ENCODE measurements at regions not wholly inside any gene's neighbourhood (a gene's known extent, or its start where the extent isn't known, plus 50 kb on each side); places are given as distances from the start of the nearest gene placed in this dataset.
"Not testable (repeated sequence)": the region's sequence is repeated elsewhere in the genome, so short reads cannot be mapped to it uniquely, and the experiment has no call there.

DNA sequence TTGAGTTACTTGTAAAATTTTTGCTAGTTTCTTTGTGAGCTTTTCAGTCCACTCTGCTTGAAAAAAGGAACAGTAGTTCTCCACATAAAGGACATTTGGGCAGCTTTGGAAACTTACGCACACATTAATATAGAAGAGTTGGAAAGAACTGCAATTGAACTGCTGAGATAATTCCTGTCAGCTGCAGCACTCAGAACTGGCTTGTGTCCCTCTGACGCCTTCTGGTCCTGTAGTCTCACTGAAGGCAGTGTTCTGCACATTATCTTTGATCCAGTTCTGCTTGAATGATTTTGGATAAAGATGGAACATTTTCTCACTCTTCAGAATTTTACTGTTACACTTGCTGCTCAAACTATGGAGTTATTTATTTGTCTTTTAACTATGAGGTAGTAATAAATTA, 901.9 kb downstream of the OTOL1 start:
- Histone ChIP-seq H3K4me3 (no peak overlapping the region), H2AFZ (ENCODE audit: control insufficient read depth, low read depth, low read length) (no peak overlapping the region), H3K27ac (ENCODE audit: control insufficient read depth, insufficient read depth) (no peak overlapping the region), H3K4me2 (ENCODE audit: control insufficient read depth, insufficient read depth) (no peak overlapping the region), H3K9ac (ENCODE audit: control insufficient read depth, insufficient read depth, low read length) (no peak overlapping the region), H3K4me1 (ENCODE audit: control insufficient read depth, insufficient read depth, low read length) (no peaks in the 10 kb centered on the region), H3K36me3 (ENCODE audit: control insufficient read depth in 2 of 2, insufficient read depth in 2 of 2, low read length in 1 of 2) (no peaks in the 10 kb centered on the region), H3K79me2 (ENCODE audit: control insufficient read depth, insufficient read depth, low read length) (no peaks in the 10 kb centered on the region), H4K20me1 (ENCODE audit: control insufficient read depth, insufficient read depth) (no peaks in the 10 kb centered on the region), H3K27me3 (replicated peaks in 1 of 2; ENCODE audit: control insufficient read depth in 2 of 2, insufficient read depth in 2 of 2, low read length in 1 of 2) (no peaks in the 10 kb centered on the region), H3K9me3 (replicated peaks; ENCODE audit: control insufficient read depth, insufficient read depth, low read length) (no peaks in the 10 kb centered on the region)
- in situ Hi-C loops (cut with MboI) (no loop called here), intact Hi-C loops (cut with micrococcal nuclease; ENCODE audit: unreplicated experiment) (no loop called here)
- ChIA-PET SMC1A (ENCODE audit: uncharacterized antibody, unreplicated experiment) (no interaction called here), RAD21 (ENCODE audit: unreplicated experiment) (no interaction called here), CTCF (no interaction called here), POLR2A (no interaction called here)
- ATAC-seq, result no peak
- 50% methylated on average over 2 of the region's 2 CpGs for WGBS (ENCODE audit: insufficient coverage, insufficient replicate concordance, low lambda C conversion rate, missing lambda C conversion rate)
- DNase-seq (ENCODE audit: low read depth, low spot score), result no peak
- BruUV-seq (replicated peaks), result no TSS peak
- TF ChIP-seq SRF (IDR thresholded peaks at IDR 0.05; ENCODE audit: low read depth in 2 of 2, low read length in 2 of 2) (no peak), MTA3 (IDR thresholded peaks at IDR 0.05; ENCODE audit: borderline replicate concordance, low read length) (no peak), FOS (IDR thresholded peaks at IDR 0.05; ENCODE audit: borderline replicate concordance, extremely low read depth, insufficient read length) (no peak), CBFB (IDR thresholded peaks at IDR 0.05; ENCODE audit: low read depth) (no peak), POLR2AphosphoS2 (IDR thresholded peaks at IDR 0.05; ENCODE audit: low read depth, low read length) (no peak), IKZF1 (conservative IDR thresholded peaks at IDR 0.05) (no peak), RBBP5 (conservative IDR thresholded peaks at IDR 0.05) (no peak), RELA (IDR thresholded peaks at IDR 0.05; ENCODE audit: borderline replicate concordance, partially characterized antibody) (no peak), RFX5 (IDR thresholded peaks at IDR 0.05; ENCODE audit: low read depth, low read length) (no peak), CHD1 (IDR thresholded peaks at IDR 0.05; ENCODE audit: low read depth, low read length) (no peak), DPF2 (IDR thresholded peaks at IDR 0.05) (no peak), MYB (IDR thresholded peaks at IDR 0.05; ENCODE audit: borderline replicate concordance, low read depth, low read length) (no peak)
- no peak for FAIRE-seq

DNA sequence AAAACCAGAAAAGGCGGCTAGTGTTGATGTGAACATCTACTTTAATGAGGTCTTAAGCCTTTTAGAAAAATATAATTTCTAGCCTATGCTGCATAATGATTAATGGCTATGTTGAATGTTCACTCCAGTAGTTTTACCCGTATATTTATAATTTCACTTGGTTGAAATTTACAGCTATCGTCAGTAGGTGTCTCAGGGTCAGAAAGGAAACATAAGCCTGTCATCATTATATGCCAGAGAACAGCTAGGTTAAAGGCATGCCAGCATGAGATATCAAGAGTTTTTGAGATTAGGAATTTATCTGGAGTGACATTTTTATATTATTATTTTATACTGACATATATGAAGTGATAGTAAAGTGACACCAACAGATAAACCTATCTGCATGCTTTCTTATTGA, 904.1 kb downstream of the OTOL1 start:
- SMC1A ChIA-PET (ENCODE audit: uncharacterized antibody, unreplicated experiment), result no interaction called here
- in situ Hi-C loops (cut with MboI), result no loop called here
- FAIRE-seq (no peak), ATAC-seq (no peak), DNase-seq (ENCODE audit: low read depth, low spot score) (no peak)
- no peak overlapping the region for H2AFZ ChIP-seq (ENCODE audit: control insufficient read depth, low read depth, low read length)
- POLR2A ChIA-PET, result no interaction called here
- no peak overlapping the region for H3K4me2 ChIP-seq (ENCODE audit: control insufficient read depth, insufficient read depth)
- H3K36me3 ChIP-seq (ENCODE audit: control insufficient read depth in 2 of 2, insufficient read depth in 2 of 2, low read length in 1 of 2), result no peaks in the 10 kb centered on the region
- no peaks in the 10 kb centered on the region for H3K4me1 ChIP-seq (ENCODE audit: control insufficient read depth, insufficient read depth, low read length)
- no peak overlapping the region for H3K4me3 ChIP-seq
- CTCF ChIA-PET, result no interaction called here
- H3K27me3 ChIP-seq (replicated peaks in 1 of 2; ENCODE audit: control insufficient read depth in 2 of 2, insufficient read depth in 2 of 2, low read length in 1 of 2), result no peaks in the 10 kb centered on the region
- no peaks in the 10 kb centered on the region for H3K9me3 ChIP-seq (replicated peaks; ENCODE audit: control insufficient read depth, insufficient read depth, low read length)
- WGBS (ENCODE audit: insufficient coverage, insufficient replicate concordance, low lambda C conversion rate, missing lambda C conversion rate), result 19% methylated on average over 3 of the region's 3 CpGs
- no peaks in the 10 kb centered on the region for H4K20me1 ChIP-seq (ENCODE audit: control insufficient read depth, insufficient read depth)
- TF ChIP-seq, protein P1, sequence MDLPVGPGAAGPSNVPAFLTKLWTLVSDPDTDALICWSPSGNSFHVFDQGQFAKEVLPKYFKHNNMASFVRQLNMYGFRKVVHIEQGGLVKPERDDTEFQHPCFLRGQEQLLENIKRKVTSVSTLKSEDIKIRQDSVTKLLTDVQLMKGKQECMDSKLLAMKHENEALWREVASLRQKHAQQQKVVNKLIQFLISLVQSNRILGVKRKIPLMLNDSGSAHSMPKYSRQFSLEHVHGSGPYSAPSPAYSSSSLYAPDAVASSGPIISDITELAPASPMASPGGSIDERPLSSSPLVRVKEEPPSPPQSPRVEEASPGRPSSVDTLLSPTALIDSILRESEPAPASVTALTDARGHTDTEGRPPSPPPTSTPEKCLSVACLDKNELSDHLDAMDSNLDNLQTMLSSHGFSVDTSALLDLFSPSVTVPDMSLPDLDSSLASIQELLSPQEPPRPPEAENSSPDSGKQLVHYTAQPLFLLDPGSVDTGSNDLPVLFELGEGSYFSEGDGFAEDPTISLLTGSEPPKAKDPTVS (IDR thresholded peaks at IDR 0.05; ENCODE audit: low read depth, low read length), result no peak
- H3K27ac ChIP-seq (ENCODE audit: control insufficient read depth, insufficient read depth), result no peak overlapping the region
- no TSS peak for BruUV-seq (replicated peaks)
- no peaks in the 10 kb centered on the region for H3K79me2 ChIP-seq (ENCODE audit: control insufficient read depth, insufficient read depth, low read length)
- RAD21 ChIA-PET (ENCODE audit: unreplicated experiment), result no interaction called here
- intact Hi-C loops (cut with micrococcal nuclease; ENCODE audit: unreplicated experiment), result no loop called here
- H3K9ac ChIP-seq (ENCODE audit: control insufficient read depth, insufficient read depth, low read length), result no peak overlapping the region

DNA sequence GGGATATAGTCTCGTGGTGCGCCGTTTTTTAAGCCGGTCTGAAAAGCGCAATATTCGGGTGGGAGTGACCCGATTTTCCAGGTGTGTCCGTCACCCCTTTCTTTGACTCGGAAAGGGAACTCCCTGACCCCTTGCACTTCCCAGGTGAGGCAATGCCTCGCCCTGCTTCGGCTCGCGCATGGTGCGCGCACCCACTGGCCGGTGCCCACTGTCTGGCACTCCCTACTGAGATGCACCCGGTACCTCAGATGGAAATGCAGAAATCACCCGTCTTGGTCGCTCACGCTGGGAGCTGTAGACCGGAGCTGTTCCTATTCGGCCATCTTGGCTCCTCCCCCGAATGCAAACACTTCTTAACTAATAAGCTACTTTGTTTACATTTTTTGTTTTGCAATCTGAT, 914.9 kb downstream of the OTOL1 start:
- BruUV-seq (replicated peaks); DNase-seq (ENCODE audit: low read depth, low spot score); SMC1A ChIA-PET (ENCODE audit: uncharacterized antibody, unreplicated experiment); POLR2A ChIA-PET; H4K20me1 ChIP-seq (ENCODE audit: control insufficient read depth, insufficient read depth); H3K79me2 ChIP-seq (ENCODE audit: control insufficient read depth, insufficient read depth, low read length); H3K9ac ChIP-seq (ENCODE audit: control insufficient read depth, insufficient read depth, low read length); intact Hi-C loops (cut with micrococcal nuclease; ENCODE audit: unreplicated experiment); H3K27ac ChIP-seq (ENCODE audit: control insufficient read depth, insufficient read depth); H3K36me3 ChIP-seq (ENCODE audit: control insufficient read depth in 2 of 2, insufficient read depth in 2 of 2, low read length in 1 of 2); ATAC-seq; H3K4me1 ChIP-seq (ENCODE audit: control insufficient read depth, insufficient read depth, low read length); CTCF ChIA-PET; H3K27me3 ChIP-seq (replicated peaks in 1 of 2; ENCODE audit: control insufficient read depth in 2 of 2, insufficient read depth in 2 of 2, low read length in 1 of 2); RAD21 ChIA-PET (ENCODE audit: unreplicated experiment); FAIRE-seq; H3K4me3 ChIP-seq; in situ Hi-C loops (cut with MboI); H2AFZ ChIP-seq (ENCODE audit: control insufficient read depth, low read depth, low read length); H3K9me3 ChIP-seq (replicated peaks; ENCODE audit: control insufficient read depth, insufficient read depth, low read length); H3K4me2 ChIP-seq (ENCODE audit: control insufficient read depth, insufficient read depth): not testable (repeated sequence)
- WGBS (ENCODE audit: insufficient coverage, insufficient replicate concordance, low lambda C conversion rate, missing lambda C conversion rate), result 72% methylated on average over 10 of the region's 23 CpGs
